ENCODE measurements at regions not wholly inside any gene's neighbourhood (a gene's known extent, or its start where the extent isn't known, plus 50 kb on each side); places are given as distances from the start of the nearest gene placed in this dataset.

GRCh38 chr15:95458721-95459120 lies 871.8 kb upstream of the NR2F2 start (continued):
- TF ChIP-seq ZBTB10 (CRISPR knock-in tag; IDR thresholded peaks at IDR 0.05; ENCODE audit: borderline replicate concordance), result no peak

- FAIRE-seq, result no peak
- no peak overlapping the region for H3K9ac ChIP-seq (ENCODE audit: insufficient read depth, low read depth, low read length)
- H3K36me3 ChIP-seq (replicated peaks in 1 of 2; ENCODE audit: control insufficient read depth in 1 of 2, insufficient read depth in 2 of 2, low read length in 2 of 2), result no peaks in the 10 kb centered on the region
- no peak overlapping the region for H3K27ac ChIP-seq (ENCODE audit: extremely low read length, insufficient read depth, low read length)
- no peak for DNase-seq (ENCODE audit: low spot score)
- in situ Hi-C loops (cut with HindIII; ENCODE audit: extremely low pct_ligation_motif_present, low pct_unique_long_range_greater_than_20kb), result no loop called here
- H3K4me1 ChIP-seq (ENCODE audit: insufficient read depth, low read length), result no peaks in the 10 kb centered on the region
- H3K4me3 ChIP-seq (replicated peaks in 1 of 3; ENCODE audit: insufficient read depth in 1 of 3, low read depth in 2 of 3, low read length in 3 of 3), result no peak overlapping the region
- H4K20me1 ChIP-seq (ENCODE audit: insufficient read depth, low read length), result no peaks in the 10 kb centered on the region
- H3K27me3 ChIP-seq (ENCODE audit: control insufficient read depth in 1 of 2, insufficient read depth in 2 of 2, low read length in 2 of 2), result no peaks in the 10 kb centered on the region
- H3K4me2 ChIP-seq (ENCODE audit: low read depth, low read length), result no peak overlapping the region
- H3K79me2 ChIP-seq (ENCODE audit: insufficient read depth, low read length), result no peaks in the 10 kb centered on the region
- ChIA-PET POLR2A (no interaction called here), CTCF (ENCODE audit: low intra/inter-chr PET ratio, low total read pairs) (no interaction called here)
- H3K9me3 ChIP-seq (ENCODE audit: low read length), result peaks cover 95% of the 10 kb centered on the region
- intact Hi-C loops (cut with micrococcal nuclease; ENCODE audit: unreplicated experiment), result no loop called here
- WGBS (ENCODE audit: low lambda C conversion rate), result 1% methylated on average over 4 of the region's 4 CpGs
- H2AFZ ChIP-seq (ENCODE audit: low read length), result no peak overlapping the region
- no peak for ATAC-seq
- no TSS peak for BruUV-seq (replicated peaks)
- TF ChIP-seq ZNF468 (CRISPR knock-in tag; IDR thresholded peaks at IDR 0.05) (no peak), PPARG (CRISPR knock-in tag; conservative IDR thresholded peaks at IDR 0.05) (no peak), TRIM24 (CRISPR knock-in tag; IDR thresholded peaks at IDR 0.05) (no peak), SRF (IDR thresholded peaks at IDR 0.05; ENCODE audit: low read depth, low read length) (no peak), ZNF772 (CRISPR knock-in tag; IDR thresholded peaks at IDR 0.05) (no peak), ZMAT3 (CRISPR knock-in tag; conservative IDR thresholded peaks at IDR 0.05) (no peak), HNF1A (IDR thresholded peaks at IDR 0.05; ENCODE audit: low read depth) (no peak), HNF1A (CRISPR knock-in tag; IDR thresholded peaks at IDR 0.05; ENCODE audit: borderline replicate concordance) (no peak), ZNF746 (CRISPR knock-in tag; IDR thresholded peaks at IDR 0.05) (no peak), ZNF432 (CRISPR knock-in tag; IDR thresholded peaks at IDR 0.05; ENCODE audit: borderline replicate concordance) (no peak), STAG1 (CRISPR knock-in tag; IDR thresholded peaks at IDR 0.05) (no peak), CCAR2 (optimal IDR thresholded peaks at IDR 0.05; ENCODE audit: low read depth, low read length) (no peak), ZFP90 (CRISPR knock-in tag; IDR thresholded peaks at IDR 0.05; ENCODE audit: borderline replicate concordance) (no peak), MED8 (CRISPR knock-in tag; IDR thresholded peaks at IDR 0.05; ENCODE audit: insufficient replicate concordance) (no peak)
These were observed 871.2 kb upstream of the NR2F2 start for GRCh38 chr15:95459273-95459672.
